Right renal pelvis (tissue), 4 donors: ENCODE measurements at regions not wholly inside any gene's neighbourhood (a gene's known extent, or its start where the extent isn't known, plus 50 kb on each side); places are given as distances from the start of the nearest gene placed in this dataset.
"Not testable (repeated sequence)": the region's sequence is repeated elsewhere in the genome, so short reads cannot be mapped to it uniquely, and the experiment has no call there.

Source experiments
- DNase-seq, 4 donors: peaks; one replicate each; pipeline ENCODE4 v3.0.0-alpha.2; 2013; ENCODE audit warnings: low read depth in 4 of 4, low spot score in 3 of 4, missing footprints in 1 of 4

GRCh38 chr2:224155896-224156295, 116.8 kb upstream of the SERPINE2 start:
- no peak for DNase-seq

GRCh38 chr2:224155371-224155770, 116.3 kb upstream of the SERPINE2 start:
- DNase-seq = no peak

- no peak for DNase-seq
These were observed 112.7 kb upstream of the SERPINE2 start for GRCh38 chr2:224151680-224152310.

- DNase-seq = no peak
These were observed 112.1 kb upstream of the SERPINE2 start for GRCh38 chr2:224151161-224151560.

- DNase-seq = not testable (repeated sequence)
These were observed 109.0 kb upstream of the SERPINE2 start for GRCh38 chr2:224148058-224148457.

GRCh38 chr2:224147174-224147573, 108.1 kb upstream of the SERPINE2 start:
- DNase-seq = no peak

GRCh38 chr2:224146356-224147160, 107.5 kb upstream of the SERPINE2 start:
- DNase-seq = no peak

GRCh38 chr2:224145751-224146355, 106.8 kb upstream of the SERPINE2 start:
- no peak for DNase-seq

GRCh38 chr2:224143526-224143925, 104.4 kb upstream of the SERPINE2 start:
- no peak for DNase-seq

- no peak for DNase-seq
These were observed 103.6 kb upstream of the SERPINE2 start for GRCh38 chr2:224142397-224143312.

- DNase-seq = no peak
These were observed 102.2 kb upstream of the SERPINE2 start for GRCh38 chr2:224141304-224141703.

GRCh38 chr2:224137208-224137607, 98.1 kb upstream of the SERPINE2 start:
- DNase-seq = no peak

- no peak for DNase-seq
These were observed 97.3 kb upstream of the SERPINE2 start for GRCh38 chr2:224136396-224136795.

GRCh38 chr2:224135881-224136280, 96.8 kb upstream of the SERPINE2 start:
- DNase-seq = no peak

GRCh38 chr2:224134003-224134734, 95.1 kb upstream of the SERPINE2 start:
- no peak for DNase-seq

- no peak for DNase-seq
These were observed 94.3 kb upstream of the SERPINE2 start for GRCh38 chr2:224133387-224133786.

- DNase-seq = no peak
These were observed 88.9 kb upstream of the SERPINE2 start for GRCh38 chr2:224127871-224128501.

GRCh38 chr2:224126440-224126839, 87.4 kb upstream of the SERPINE2 start:
- no peak for DNase-seq

- no peak for DNase-seq
These were observed 86.9 kb upstream of the SERPINE2 start for GRCh38 chr2:224126003-224126402.

- no peak for DNase-seq
These were observed 83.5 kb upstream of the SERPINE2 start for GRCh38 chr2:224122542-224122941.
